ENCODE measurements at regions not wholly inside any gene's neighbourhood (a gene's known extent, or its start where the extent isn't known, plus 50 kb on each side); places are given as distances from the start of the nearest gene placed in this dataset.

DNA sequence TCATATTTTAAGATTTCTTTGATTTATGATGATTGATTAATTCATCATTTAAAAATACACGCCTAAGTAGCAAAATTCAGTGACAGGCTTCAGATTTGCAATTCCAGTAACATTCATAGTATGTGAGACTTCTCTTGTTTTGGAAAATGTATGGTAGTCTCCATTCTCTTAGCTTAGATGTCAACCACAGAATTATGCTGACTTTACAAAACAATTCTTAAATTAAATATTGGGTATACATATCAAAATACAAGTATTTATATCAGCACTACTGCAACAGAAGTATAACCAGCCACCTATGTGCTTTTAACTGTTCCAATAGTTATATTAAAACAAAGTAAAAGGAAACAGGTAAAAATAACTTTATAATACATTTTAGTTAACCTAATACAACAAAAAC, 1328.6 kb upstream of the ADGRL2 start:
- WGBS, result 97% methylated on average over 1 of the region's 1 CpG

DNA sequence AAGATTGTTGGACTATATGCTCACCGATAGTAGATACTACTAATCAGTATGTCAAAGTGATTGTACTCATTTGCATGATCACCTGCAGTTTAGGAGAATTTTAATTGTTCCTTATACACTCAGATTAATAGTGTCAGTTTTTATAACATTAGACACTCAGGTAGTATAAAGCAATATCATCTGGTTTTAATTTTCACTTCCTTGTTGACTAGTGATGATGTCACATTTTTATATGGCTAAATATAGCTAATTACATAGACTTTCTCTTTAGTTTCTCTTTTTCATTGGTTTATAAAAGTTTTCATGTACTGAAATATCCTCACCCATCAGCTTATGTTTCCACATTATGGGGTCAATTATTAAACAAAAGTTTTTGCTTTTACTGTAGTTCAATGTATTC, 1332.4 kb upstream of the ADGRL2 start:
- no peak overlapping the region for H3K27ac ChIP-seq
- no peaks in the 10 kb centered on the region for H3K27me3 ChIP-seq (replicated peaks; ENCODE audit: insufficient read depth)
- no peaks in the 10 kb centered on the region for H3K9me3 ChIP-seq
- WGBS, result 100% methylated on average over 1 of the region's 1 CpG
- H3K36me3 ChIP-seq, result no peaks in the 10 kb centered on the region
- DNase-seq (ENCODE audit: low spot score), result no peak
- intact Hi-C loops (cut with DNase I), result no loop called here
- no peak overlapping the region for H3K4me3 ChIP-seq
- no peak for TF ChIP-seq POLR2A (IDR thresholded peaks at IDR 0.05)
- no peak for TF ChIP-seq POLR2AphosphoS5 (IDR thresholded peaks at IDR 0.05)
- TF ChIP-seq, protein P1, sequence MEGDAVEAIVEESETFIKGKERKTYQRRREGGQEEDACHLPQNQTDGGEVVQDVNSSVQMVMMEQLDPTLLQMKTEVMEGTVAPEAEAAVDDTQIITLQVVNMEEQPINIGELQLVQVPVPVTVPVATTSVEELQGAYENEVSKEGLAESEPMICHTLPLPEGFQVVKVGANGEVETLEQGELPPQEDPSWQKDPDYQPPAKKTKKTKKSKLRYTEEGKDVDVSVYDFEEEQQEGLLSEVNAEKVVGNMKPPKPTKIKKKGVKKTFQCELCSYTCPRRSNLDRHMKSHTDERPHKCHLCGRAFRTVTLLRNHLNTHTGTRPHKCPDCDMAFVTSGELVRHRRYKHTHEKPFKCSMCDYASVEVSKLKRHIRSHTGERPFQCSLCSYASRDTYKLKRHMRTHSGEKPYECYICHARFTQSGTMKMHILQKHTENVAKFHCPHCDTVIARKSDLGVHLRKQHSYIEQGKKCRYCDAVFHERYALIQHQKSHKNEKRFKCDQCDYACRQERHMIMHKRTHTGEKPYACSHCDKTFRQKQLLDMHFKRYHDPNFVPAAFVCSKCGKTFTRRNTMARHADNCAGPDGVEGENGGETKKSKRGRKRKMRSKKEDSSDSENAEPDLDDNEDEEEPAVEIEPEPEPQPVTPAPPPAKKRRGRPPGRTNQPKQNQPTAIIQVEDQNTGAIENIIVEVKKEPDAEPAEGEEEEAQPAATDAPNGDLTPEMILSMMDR (IDR thresholded peaks at IDR 0.05), result no peak
- no peaks in the 10 kb centered on the region for H3K4me1 ChIP-seq (replicated peaks)

More for the DNA sequence above, 1328.6 kb upstream of the ADGRL2 start:
- no peaks in the 10 kb centered on the region for H3K9me3 ChIP-seq
- no peak overlapping the region for H3K4me3 ChIP-seq
- no peaks in the 10 kb centered on the region for H3K36me3 ChIP-seq
- H3K4me1 ChIP-seq (replicated peaks), result no peaks in the 10 kb centered on the region
- no peak overlapping the region for H3K27ac ChIP-seq
- TF ChIP-seq, protein P1 (IDR thresholded peaks at IDR 0.05), result no peak
- no peak for TF ChIP-seq POLR2AphosphoS5 (IDR thresholded peaks at IDR 0.05)
- TF ChIP-seq POLR2A (IDR thresholded peaks at IDR 0.05), result no peak
- intact Hi-C loops (cut with DNase I), result no loop called here
- DNase-seq (ENCODE audit: low spot score), result no peak
- no peaks in the 10 kb centered on the region for H3K27me3 ChIP-seq (replicated peaks; ENCODE audit: insufficient read depth)

DNA sequence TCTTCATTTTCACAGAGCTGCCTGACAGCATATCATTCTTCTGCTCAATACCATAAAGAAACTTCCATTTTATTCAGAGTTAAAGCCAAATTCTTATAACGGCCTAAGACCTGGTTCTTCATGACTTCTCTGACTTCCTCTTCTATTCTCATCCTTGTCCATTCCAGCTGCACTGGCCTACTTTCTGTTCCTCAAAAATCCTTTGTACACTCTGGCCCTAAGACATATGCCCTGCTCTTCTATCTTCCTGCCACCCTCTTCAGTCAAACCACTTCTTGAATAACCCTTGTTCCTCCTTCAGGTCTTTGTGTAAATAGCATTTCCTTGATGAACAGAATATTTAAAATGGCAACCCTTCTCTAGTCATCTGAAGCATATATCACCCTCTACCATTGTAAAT, 1338.7 kb upstream of the ADGRL2 start:
- no peak overlapping the region for H3K4me3 ChIP-seq
- TF ChIP-seq POLR2AphosphoS5 (IDR thresholded peaks at IDR 0.05) (no peak), POLR2A (IDR thresholded peaks at IDR 0.05) (no peak)
- TF ChIP-seq, protein P1 (IDR thresholded peaks at IDR 0.05), result no peak
- H3K4me1 ChIP-seq (replicated peaks), result no peaks in the 10 kb centered on the region
- intact Hi-C loops (cut with DNase I), result no loop called here
- H3K36me3 ChIP-seq, result no peaks in the 10 kb centered on the region
- no peaks in the 10 kb centered on the region for H3K27me3 ChIP-seq (replicated peaks; ENCODE audit: insufficient read depth)
- no peak for DNase-seq (ENCODE audit: low spot score)
- WGBS, result 84% methylated on average over 1 of the region's 1 CpG
- H3K9me3 ChIP-seq, result no peaks in the 10 kb centered on the region
- H3K27ac ChIP-seq, result no peak overlapping the region

DNA sequence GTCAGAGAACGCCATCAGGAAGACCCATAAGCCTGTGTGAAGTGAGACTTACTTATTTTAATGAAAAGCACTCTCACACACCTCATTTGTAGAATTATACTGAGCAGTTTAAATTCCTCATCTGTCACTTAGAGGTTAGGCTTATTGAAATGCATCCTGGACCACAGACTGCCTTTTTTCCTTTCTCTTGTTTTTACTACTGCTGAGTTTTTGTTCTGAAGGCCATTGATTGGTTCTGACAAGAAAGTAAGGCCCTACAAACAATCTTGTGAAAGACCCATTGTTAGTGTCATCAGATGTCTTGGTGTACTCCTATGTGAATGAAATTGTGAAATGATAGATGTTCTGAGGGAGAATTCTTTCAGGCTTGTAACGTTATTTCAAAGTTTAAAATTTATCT, 1343.3 kb upstream of the ADGRL2 start:
- no peak overlapping the region for H3K27ac ChIP-seq
- intact Hi-C loops (cut with DNase I), result no loop called here

DNA sequence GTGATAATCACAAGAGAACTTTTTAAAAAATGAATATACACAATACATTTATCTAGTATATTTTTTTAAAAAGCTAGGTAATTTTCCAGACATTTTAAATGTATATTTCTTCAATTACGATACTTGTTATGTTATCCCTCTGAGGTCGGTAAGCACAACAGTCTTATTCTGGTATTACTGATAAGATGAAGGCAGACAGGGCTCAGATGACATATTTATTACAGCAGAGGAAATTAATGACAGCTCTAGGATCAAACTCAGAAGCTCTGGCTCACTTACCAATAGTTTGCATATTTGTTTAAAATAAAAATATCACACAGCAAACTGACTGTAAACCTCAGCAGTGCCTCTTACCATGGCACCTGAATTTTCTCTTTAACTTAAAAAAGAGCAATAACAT, 1347.0 kb upstream of the ADGRL2 start:
- Histone ChIP-seq H3K27ac (no peak overlapping the region), H3K9me3 (no peaks in the 10 kb centered on the region), H3K4me3 (no peak overlapping the region), H3K27me3 (replicated peaks; ENCODE audit: insufficient read depth) (no peaks in the 10 kb centered on the region), H3K36me3 (no peaks in the 10 kb centered on the region), H3K4me1 (replicated peaks) (no peaks in the 10 kb centered on the region)
- WGBS, result 64% methylated on average over 2 of the region's 2 CpGs
- intact Hi-C loops (cut with DNase I), result no loop called here
- no peak for DNase-seq (ENCODE audit: low spot score)
- TF ChIP-seq, protein P1 (IDR thresholded peaks at IDR 0.05), result no peak
- TF ChIP-seq POLR2AphosphoS5 (IDR thresholded peaks at IDR 0.05) (no peak), POLR2A (IDR thresholded peaks at IDR 0.05) (no peak)

More for the DNA sequence above, 1343.3 kb upstream of the ADGRL2 start:
- WGBS, result 60% methylated on average over 2 of the region's 2 CpGs
- Histone ChIP-seq H3K27me3 (replicated peaks; ENCODE audit: insufficient read depth) (no peaks in the 10 kb centered on the region), H3K4me3 (no peak overlapping the region), H3K9me3 (no peaks in the 10 kb centered on the region), H3K4me1 (replicated peaks) (no peaks in the 10 kb centered on the region), H3K36me3 (no peaks in the 10 kb centered on the region)
- no peak for DNase-seq (ENCODE audit: low spot score)
- TF ChIP-seq POLR2A (IDR thresholded peaks at IDR 0.05), result no peak

Data from prostate gland (tissue), 2 donors.